HS-5 (cell line): ENCODE measurements at regions not wholly inside any gene's neighbourhood (a gene's known extent, or its start where the extent isn't known, plus 50 kb on each side); places are given as distances from the start of the nearest gene placed in this dataset.

Experiments
- DNase-seq: peaks from one replicate; pipeline ENCODE4 v3.0.0-alpha.2; 2012; ENCODE audit warnings: low read depth

DNA sequence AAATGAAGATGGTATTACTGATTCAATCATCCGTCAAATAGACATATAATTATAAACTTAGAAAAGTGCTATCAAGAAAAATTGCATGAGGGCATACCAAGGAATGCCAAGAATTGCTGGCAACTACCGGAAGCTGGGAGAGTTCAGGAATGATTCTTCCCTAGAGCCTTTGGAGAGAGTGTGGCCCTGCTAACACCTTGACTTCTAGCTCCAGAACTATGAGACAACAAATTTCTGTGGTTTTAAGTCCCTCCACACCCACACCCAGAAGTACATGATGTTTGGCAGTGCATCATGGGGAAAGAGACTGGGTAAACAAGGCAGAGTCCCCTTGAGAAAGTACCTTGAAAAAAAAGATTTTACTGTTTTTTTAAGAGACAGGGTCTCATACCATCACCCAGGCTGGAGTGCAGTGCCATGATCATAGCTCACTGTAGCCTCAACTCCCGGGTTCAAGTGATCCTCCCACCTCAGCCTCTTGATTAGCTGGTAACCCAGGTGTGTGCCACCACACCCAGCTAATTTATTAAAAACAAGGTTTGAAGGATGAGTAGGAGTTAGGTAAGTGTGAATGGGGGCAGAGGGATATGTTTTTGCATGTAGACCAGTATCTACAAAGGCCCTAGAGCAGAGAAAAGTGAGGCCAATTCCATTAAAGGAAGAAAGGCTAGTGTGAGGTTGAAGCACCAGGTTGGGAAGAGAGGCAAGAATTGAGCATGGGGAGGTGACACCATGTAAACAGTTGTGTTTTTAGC is 53.1 kb downstream of the GSX2 start:
- DNase-seq: peak; percentile 5

DNA sequence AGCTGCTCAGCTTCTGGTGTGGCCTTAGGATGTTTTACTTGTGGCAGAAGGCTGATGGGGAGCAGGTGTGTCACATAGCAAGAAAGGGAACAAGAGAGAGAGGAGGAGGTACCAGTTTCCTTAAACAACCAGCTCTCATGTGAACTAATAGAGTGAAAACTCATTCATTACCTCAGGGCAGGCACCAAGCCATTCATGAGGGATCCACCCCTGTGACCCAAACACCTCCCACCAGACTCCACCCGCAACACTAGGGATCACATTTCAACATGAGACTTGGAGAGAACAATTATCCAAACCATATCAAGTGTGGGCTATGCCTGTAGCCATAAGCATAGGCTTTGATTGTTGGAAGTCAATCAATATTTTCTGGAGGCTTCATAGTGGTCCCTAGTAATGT is 56.0 kb downstream of the GSX2 start:
- no peak for DNase-seq

DNA sequence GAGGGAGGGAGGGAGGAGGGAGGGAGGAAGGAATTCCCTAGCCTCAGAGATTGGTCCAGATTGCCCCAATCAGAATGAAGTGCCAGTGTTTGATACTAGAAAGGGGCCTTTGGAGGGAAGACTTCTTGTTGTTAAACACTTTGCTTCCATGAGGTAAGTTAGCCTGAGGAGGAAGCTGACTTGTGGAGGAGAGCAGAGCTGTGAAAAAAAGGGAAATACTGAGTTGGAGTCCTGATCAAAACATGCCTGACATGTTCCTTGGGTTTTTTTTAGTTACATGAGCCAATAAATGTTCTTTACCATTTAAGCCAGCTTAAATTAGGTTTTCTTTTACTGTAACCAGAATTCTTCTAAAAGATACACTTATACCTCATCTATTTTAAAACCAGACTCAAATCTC is 57.6 kb downstream of the GSX2 start:
- no peak for DNase-seq

DNA sequence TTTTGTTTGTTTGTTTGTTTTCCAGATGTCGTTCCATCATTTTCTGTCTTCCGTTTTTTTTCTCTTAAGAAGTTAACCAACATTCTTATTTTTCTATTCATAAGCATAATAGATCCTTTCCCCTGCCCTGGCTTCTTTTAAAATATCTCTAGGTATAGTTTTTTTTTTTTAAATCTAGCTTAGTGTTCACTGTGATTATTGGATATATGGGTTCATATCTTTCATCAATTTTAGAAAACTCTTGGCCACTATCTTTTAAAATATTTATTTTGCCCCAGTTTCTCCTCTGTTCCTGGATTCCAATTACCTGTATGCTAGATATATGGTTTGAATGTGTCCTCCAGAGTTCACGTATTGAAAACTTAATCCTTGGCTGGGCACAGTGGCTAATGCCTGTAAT is 59.6 kb downstream of the GSX2 start:
- DNase-seq: no peak

DNA sequence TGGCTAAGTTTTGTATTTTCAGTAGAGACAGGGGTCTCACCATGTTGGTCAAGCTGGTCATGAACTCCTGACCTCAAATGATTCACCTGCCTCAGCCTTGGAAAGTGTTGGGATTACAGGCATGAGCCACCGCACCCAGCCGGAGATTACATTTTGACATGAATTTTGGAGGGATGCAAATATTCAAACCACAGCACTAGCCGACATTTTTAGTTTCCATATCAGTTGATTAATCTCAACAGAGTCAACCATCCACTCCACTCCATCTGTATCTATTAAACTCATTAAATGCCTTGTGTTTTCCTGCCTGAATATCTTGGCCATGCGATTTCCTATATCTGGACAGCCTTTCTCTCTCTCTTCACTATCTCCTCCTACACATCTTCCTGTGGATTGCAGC is 64.1 kb upstream of the PDGFRA start:
- DNase-seq: no peak

DNA sequence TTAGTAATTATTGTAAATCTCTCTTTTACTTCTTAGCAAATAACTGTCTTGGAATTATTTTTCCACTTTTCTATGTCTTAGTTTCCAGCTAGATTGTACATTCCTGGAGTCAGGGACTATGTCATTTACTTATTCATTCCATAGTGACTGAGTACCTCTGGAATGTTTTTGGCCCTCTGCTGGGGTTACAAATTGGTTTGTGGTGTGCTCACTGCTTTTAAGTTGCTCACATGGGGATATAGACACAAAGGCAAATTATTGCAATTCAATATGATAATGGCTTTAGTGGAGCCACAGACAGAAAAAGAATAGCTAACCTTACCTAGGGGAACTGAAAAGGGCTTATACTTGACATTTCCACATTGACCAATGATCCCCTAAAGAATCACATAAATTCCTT is 63.7 kb upstream of the PDGFRA start:
- peak; percentile 87 for DNase-seq

DNA sequence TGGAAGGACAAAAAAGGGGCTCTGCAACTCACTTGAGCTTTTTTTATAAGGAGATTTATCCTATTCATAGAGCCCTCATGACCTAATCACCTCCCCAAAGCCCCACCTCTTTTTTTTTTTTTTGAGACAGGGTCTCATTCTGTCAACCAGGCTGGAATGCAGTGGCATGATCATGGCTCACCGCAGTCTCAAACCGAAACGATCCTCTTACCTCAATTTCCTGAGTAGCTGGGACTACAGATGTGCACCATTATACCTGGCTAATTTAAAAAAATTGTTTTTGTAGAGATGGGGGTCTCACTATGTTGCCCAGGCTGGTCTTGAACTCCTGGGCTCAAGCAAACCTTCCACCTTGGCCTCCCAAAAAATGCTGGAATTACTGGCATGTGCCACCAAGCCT is 61.6 kb upstream of the PDGFRA start:
- DNase-seq: no peak

DNA sequence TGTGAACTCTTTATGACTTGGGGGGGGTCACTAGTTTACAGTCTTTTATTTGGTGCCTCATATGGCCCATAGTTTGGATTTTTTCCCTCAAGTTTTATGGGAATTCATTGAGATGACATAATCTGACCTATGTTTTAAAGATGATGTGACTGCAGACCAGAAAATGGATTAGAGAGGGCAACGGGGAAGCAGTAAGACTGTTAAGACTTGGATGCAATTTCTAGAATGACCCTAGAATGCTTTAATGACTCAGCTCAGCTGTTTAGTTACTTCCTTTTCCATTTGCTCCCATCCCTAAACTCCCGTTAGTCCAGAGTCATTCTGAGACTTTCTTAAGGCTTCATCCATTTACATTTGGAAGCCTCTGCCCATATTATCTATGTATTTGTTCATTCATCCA is 59.9 kb upstream of the PDGFRA start:
- no peak for DNase-seq

DNA sequence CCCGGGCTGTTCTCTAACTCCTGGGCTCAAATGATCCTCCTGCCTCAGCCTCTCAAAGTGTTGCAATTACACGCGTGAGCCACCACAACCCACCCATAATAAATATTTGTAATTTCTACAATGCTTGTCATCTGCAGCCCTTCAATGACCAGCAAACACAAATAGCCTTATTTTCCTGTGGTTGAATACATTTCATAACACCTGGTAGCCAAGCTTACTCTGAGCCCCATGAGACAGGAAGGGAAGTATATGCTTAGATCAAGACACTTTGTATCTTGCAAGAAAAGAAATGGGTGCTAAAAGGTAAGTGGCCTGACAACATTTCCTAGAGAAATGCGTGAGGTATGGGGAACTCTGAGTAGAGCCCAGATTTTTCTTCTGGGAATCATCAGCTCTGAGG is 56.9 kb upstream of the PDGFRA start:
- DNase-seq: no peak

DNA sequence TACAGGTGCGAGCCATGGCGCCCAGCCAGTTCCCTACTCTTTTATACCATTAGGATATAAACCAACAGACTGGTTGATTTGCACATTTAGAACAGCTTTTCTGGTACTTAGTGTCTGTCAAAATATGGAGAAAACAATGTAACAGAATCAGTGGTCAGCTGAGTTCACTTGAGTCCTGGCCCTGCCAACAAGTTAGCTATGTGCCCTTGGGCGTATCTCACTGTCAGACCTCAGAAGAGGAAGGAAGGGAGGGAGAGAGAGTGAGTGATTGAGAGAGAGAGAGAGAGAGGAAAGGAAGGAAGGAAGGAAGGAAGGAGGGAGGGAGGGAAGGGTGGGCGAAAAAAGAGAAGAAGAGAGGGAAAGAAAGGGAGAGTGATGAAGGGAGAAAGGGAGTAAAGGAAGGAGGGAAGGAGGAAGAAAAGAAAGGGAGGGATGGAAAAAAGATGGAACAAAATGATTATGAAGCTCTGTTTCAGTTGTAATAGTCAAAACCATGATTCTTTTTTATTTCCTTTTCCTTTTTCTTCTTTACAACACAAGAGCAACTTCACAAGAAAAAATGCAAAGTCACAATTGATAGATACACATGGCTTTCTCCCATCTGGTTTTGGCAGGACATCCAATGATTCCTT is 55.7 kb upstream of the PDGFRA start:
- no peak for DNase-seq

DNA sequence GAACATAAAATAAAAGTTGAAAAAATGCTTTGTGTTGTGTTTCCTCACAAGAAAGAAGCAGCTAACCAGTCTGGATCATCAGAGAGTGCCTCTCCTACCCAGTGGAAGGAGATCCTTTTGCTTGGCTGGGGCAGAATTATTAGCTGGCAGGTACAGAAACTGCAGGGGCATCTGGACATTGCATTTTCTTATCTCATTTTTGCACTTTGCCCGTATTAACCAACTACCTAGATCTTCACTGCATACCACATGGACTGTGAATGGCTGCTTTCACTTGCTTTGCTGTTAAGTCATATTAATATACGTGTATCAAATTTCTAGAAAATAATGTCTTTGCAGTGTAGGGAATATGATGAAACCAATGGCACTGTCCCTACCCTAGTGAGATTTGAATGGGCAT is 52.9 kb upstream of the PDGFRA start:
- no peak for DNase-seq
